Astrocyte of the spinal cord (primary cell): ENCODE measurements at regions not wholly inside any gene's neighbourhood (a gene's known extent, or its start where the extent isn't known, plus 50 kb on each side); places are given as distances from the start of the nearest gene placed in this dataset.
"Not testable (repeated sequence)": the region's sequence is repeated elsewhere in the genome, so short reads cannot be mapped to it uniquely, and the experiment has no call there.

Source experiments
- DNase-seq: peaks from one replicate; pipeline ENCODE4 v3.0.0; 2011; ENCODE audit warnings: low read depth, low spot score
- H3K4me3 ChIP-seq: 2 replicates; pipeline ENCODE4 v1.5.1; 2011; ENCODE audit warnings: low read depth, mild to moderate bottlenecking, low read length, moderate library complexity
- CTCF ChIP-seq: IDR thresholded peaks from 2 replicates; pipeline ENCODE4 v1.5.1; 2012; ENCODE audit warnings: low read depth, mild to moderate bottlenecking, low read length, inconsistent platforms
- in situ Hi-C: cut with HindIII; loops from 2 replicates; pipeline ENCODE4 v1.10.0; 2017; ENCODE audit warnings: low sequenced_read_pairs

- DNase-seq, result no peak
- H3K4me3 ChIP-seq, result no peak overlapping the region
- no peak for TF ChIP-seq CTCF
- in situ Hi-C loops, result no loop called here
These were observed 112.3 kb downstream of the ADAMTS15 start for GRCh38 chr11:130560781-130561109.

- in situ Hi-C loops, result no loop called here
- H3K4me3 ChIP-seq, result no peak overlapping the region
- TF ChIP-seq CTCF, result no peak
- DNase-seq, result peak; percentile 28
These were observed 113.0 kb downstream of the ADAMTS15 start for GRCh38 chr11:130561441-130561881.

GRCh38 chr11:130562549-130562948 is 114.1 kb downstream of the ADAMTS15 start:
- no peak for TF ChIP-seq CTCF
- in situ Hi-C loops, result no loop called here
- H3K4me3 ChIP-seq, result no peak overlapping the region
- no peak for DNase-seq

- H3K4me3 ChIP-seq, in situ Hi-C loops, DNase-seq: not testable (repeated sequence)
These were observed 117.9 kb downstream of the ADAMTS15 start for GRCh38 chr11:130566360-130566759.

- in situ Hi-C loops, result no loop called here
- DNase-seq, result no peak
- no peak overlapping the region for H3K4me3 ChIP-seq
- no peak for TF ChIP-seq CTCF
These were observed 123.1 kb downstream of the ADAMTS15 start for GRCh38 chr11:130571519-130571918.

GRCh38 chr11:130571947-130572584 is 123.6 kb downstream of the ADAMTS15 start:
- no peak for DNase-seq
- TF ChIP-seq CTCF, result no peak
- in situ Hi-C loops, result no loop called here
- H3K4me3 ChIP-seq, result no peak overlapping the region

GRCh38 chr11:130573767-130574166 is 125.3 kb downstream of the ADAMTS15 start:
- in situ Hi-C loops, result no loop called here
- no peak for DNase-seq
- no peak for TF ChIP-seq CTCF
- H3K4me3 ChIP-seq, result no peak overlapping the region
